CD4-positive, alpha-beta T cell (primary cell): ENCODE measurements at regions not wholly inside any gene's neighbourhood (a gene's known extent, or its start where the extent isn't known, plus 50 kb on each side); places are given as distances from the start of the nearest gene placed in this dataset.

Experiments
- ATAC-seq: fragments of 200-7000 bp; cut with Tn5 transposase; one replicate; pipeline ENCODE4 v1.10.0; 2022; ENCODE audit warnings: mild to moderate bottlenecking; ENCODE audit not compliant: poor library complexity
- CTCF ChIA-PET: fragments of 350-600 bp; sonication (Branson Sonifier 250); formaldehyde crosslinking; loops from one replicate; lab custom pipeline; 2021; ENCODE audit warnings: antibody characterized with exemption, inconsistent platforms; lab: Charles Lee
- POLR2A ChIA-PET: fragments of 350-600 bp; sonication (Branson Sonifier 250); formaldehyde crosslinking; loops from one replicate; lab custom pipeline; 2021; ENCODE audit warnings: antibody characterized with exemption, inconsistent platforms; lab: Charles Lee
- DNase-seq, 14 experiments: peaks; one replicate each; pipeline ENCODE4 v3.0.0-alpha.2; 2013 to 2020; ENCODE audit warnings: mixed read lengths in 2 of 14
- H3K27ac ChIP-seq, 2 donors: one replicate each; pipeline versions ENCODE4 v1.5.1 to v1.7.0; 2013; ENCODE audit warnings: low read length in 2 of 2, low read depth in 1 of 2, mild to moderate bottlenecking in 1 of 2
- H3K27me3 ChIP-seq, 2 experiments: 1 replicate in 1 of 2; 2 replicates in 1 of 2; pipeline versions ENCODE4 v1.6.1 to v1.7.0; 2013; ENCODE audit warnings: low read length in 2 of 2, control low read depth in 1 of 2, mild to moderate bottlenecking in 1 of 2, moderate library complexity in 1 of 2; ENCODE audit not compliant: insufficient read depth in 2 of 2, control insufficient read depth in 1 of 2
- H3K36me3 ChIP-seq: one replicate; pipeline ENCODE4 v1.6.1; 2013; ENCODE audit warnings: low read length, control low read depth; ENCODE audit not compliant: insufficient read depth
- H3K4me1 ChIP-seq: one replicate; pipeline ENCODE4 v1.6.1; 2013; ENCODE audit warnings: low read length, control low read depth; ENCODE audit not compliant: insufficient read depth
- H3K4me3 ChIP-seq: one replicate; pipeline ENCODE4 v1.5.1; 2013; ENCODE audit warnings: mild to moderate bottlenecking, low read length, moderate library complexity
- H3K9me3 ChIP-seq, 2 experiments: 1 replicate in 1 of 2; 2 replicates in 1 of 2; pipeline versions ENCODE4 v1.6.1 to v1.7.0; 2013; ENCODE audit warnings: low read length in 2 of 2, mild to moderate bottlenecking in 2 of 2, control low read depth in 1 of 2, moderate library complexity in 1 of 2; ENCODE audit not compliant: control insufficient read depth in 1 of 2, insufficient read depth in 1 of 2
- H3K27ac Mint-ChIP-seq: one replicate; pipeline ENCODE4 v1.8.0; 2020; ENCODE audit warnings: mixed read lengths
- H3K27me3 Mint-ChIP-seq: one replicate; pipeline ENCODE4 v1.8.0; 2021; ENCODE audit warnings: mixed read lengths
- H3K36me3 Mint-ChIP-seq: one replicate; pipeline ENCODE4 v1.8.0; 2021; ENCODE audit warnings: low read depth, mixed read lengths
- H3K4me1 Mint-ChIP-seq: one replicate; pipeline ENCODE4 v1.8.0; 2021; ENCODE audit warnings: low read depth, mixed read lengths
- H3K4me3 Mint-ChIP-seq: one replicate; pipeline ENCODE4 v1.8.0; 2020; ENCODE audit warnings: mild to moderate bottlenecking, mixed read lengths
- H3K9me3 Mint-ChIP-seq: one replicate; pipeline ENCODE4 v1.8.0; 2020; ENCODE audit warnings: mixed read lengths
- intact Hi-C, 2 experiments: fragments of 100-400 bp; cut with DNase I in 1 of 2; cut with micrococcal nuclease in 1 of 2; formaldehyde crosslinking; loops; one replicate each; pipeline versions ENCODE4 v1.15.1 to v1.9.0; 2023 to 2025; cut with DNase I, micrococcal nuclease
- TF ChIP-seq, protein P1 (sequence below): fragments of 200-600 bp; IDR thresholded peaks from one replicate; pipeline ENCODE4 v1.8.0; 2022; ENCODE audit warnings: antibody characterized with exemption, mild to moderate bottlenecking

DNA sequence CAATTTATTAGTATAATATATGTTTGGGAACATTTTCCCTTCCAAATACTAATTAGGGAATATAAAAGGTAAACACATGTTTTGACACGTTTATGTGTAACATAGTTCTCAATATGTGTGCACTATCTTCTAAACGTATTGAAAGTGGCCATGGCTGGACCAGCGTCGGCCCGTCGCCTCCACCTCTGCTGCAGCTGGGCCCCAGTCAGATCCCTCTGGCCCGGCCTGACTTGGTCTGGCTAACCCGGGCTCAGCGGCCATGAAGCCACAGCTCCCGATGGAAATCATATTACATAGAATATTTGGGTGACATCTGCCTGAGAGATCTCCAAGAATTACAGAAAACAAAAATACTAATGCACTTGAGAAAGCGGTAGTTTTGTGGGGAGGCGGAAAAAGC is 474.4 kb upstream of the CDH2 start:
- Mint-ChIP-seq H3K4me1 (no peaks in the 10 kb centered on the region), H3K27me3 (no peaks in the 10 kb centered on the region), H3K4me3 (no peak overlapping the region), H3K27ac (no peak overlapping the region), H3K9me3 (peaks cover 6% of the 10 kb centered on the region), H3K36me3 (no peaks in the 10 kb centered on the region)
- Histone ChIP-seq H3K4me3 (no peak overlapping the region), H3K36me3 (no peaks in the 10 kb centered on the region), H3K9me3 (peaks cover 0 to 24% of the 10 kb centered on the region in 2 experiments), H3K4me1 (no peaks in the 10 kb centered on the region), H3K27ac (no peak overlapping the region), H3K27me3 (no peaks in the 10 kb centered on the region)
- intact Hi-C loops: no loop called here
- TF ChIP-seq, protein P1, sequence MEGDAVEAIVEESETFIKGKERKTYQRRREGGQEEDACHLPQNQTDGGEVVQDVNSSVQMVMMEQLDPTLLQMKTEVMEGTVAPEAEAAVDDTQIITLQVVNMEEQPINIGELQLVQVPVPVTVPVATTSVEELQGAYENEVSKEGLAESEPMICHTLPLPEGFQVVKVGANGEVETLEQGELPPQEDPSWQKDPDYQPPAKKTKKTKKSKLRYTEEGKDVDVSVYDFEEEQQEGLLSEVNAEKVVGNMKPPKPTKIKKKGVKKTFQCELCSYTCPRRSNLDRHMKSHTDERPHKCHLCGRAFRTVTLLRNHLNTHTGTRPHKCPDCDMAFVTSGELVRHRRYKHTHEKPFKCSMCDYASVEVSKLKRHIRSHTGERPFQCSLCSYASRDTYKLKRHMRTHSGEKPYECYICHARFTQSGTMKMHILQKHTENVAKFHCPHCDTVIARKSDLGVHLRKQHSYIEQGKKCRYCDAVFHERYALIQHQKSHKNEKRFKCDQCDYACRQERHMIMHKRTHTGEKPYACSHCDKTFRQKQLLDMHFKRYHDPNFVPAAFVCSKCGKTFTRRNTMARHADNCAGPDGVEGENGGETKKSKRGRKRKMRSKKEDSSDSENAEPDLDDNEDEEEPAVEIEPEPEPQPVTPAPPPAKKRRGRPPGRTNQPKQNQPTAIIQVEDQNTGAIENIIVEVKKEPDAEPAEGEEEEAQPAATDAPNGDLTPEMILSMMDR: no peak
- ChIA-PET POLR2A (no interaction called here), CTCF (no interaction called here)
- DNase-seq (no peak), ATAC-seq (no peak)

DNA sequence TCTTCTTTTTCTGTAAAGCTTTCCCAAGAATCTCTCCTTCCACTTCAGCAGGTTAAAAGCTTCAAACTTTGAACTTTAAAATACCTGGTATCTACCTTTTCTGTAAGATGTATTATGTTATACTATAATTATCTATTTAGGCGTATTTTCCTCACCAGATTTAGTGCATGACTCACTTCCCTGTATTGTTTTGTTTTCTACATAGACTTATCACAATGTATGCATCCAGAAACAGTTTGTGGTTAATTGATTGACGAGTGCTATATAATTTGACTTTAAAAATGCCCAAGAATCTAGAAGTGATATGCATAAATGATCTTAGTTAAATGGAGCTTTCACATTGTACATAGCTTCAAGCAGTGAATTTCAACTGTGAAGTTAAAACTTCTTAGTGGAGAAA is 473.9 kb upstream of the CDH2 start:
- no peak overlapping the region for H3K27ac ChIP-seq
- CTCF ChIA-PET: no interaction called here
- TF ChIP-seq, protein P1: no peak
- H3K4me1 ChIP-seq: no peaks in the 10 kb centered on the region
- no peaks in the 10 kb centered on the region for H3K27me3 ChIP-seq
- Mint-ChIP-seq H3K36me3 (no peaks in the 10 kb centered on the region), H3K27ac (no peak overlapping the region), H3K9me3 (peaks cover 6% of the 10 kb centered on the region), H3K4me3 (no peak overlapping the region), H3K4me1 (no peaks in the 10 kb centered on the region), H3K27me3 (no peaks in the 10 kb centered on the region)
- no peak overlapping the region for H3K4me3 ChIP-seq
- no peak for ATAC-seq
- intact Hi-C loops: no loop called here
- DNase-seq: no peak
- H3K36me3 ChIP-seq: no peaks in the 10 kb centered on the region
- POLR2A ChIA-PET: no interaction called here
- H3K9me3 ChIP-seq: peaks cover 0 to 24% of the 10 kb centered on the region in 2 experiments

DNA sequence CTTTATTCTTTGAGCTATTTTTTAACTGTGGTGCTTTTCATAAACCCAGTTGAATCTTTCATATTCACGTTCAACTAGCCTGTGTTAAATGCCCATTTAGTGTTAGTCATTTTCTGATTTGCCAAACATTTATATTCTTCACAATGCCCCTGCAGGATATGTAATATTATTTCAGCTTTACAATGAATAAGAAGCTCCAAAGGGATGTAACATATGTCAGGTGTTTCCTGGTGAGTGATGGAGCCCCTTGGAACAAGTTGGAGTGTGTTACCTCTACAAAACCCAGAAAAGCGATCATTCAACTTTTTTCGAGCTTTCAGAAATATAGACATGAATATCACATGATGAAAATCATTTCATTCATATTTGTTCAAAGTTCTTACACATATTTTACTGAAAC is 471.0 kb upstream of the CDH2 start:
- intact Hi-C loops: no loop called here
- TF ChIP-seq, protein P1: no peak
- H3K9me3 ChIP-seq: peaks cover 0 to 22% of the 10 kb centered on the region in 2 experiments
- ChIA-PET POLR2A (no interaction called here), CTCF (no interaction called here)
- no peaks in the 10 kb centered on the region for H3K4me1 Mint-ChIP-seq
- H3K4me3 Mint-ChIP-seq: no peak overlapping the region
- DNase-seq: no peak
- H3K36me3 ChIP-seq: no peaks in the 10 kb centered on the region
- no peaks in the 10 kb centered on the region for H3K27me3 ChIP-seq
- H3K9me3 Mint-ChIP-seq: peaks cover 6% of the 10 kb centered on the region
- ATAC-seq: no peak
- no peaks in the 10 kb centered on the region for H3K27me3 Mint-ChIP-seq
- no peak overlapping the region for H3K27ac Mint-ChIP-seq
- H3K27ac ChIP-seq: no peak overlapping the region
- H3K4me1 ChIP-seq: no peaks in the 10 kb centered on the region
- H3K4me3 ChIP-seq: no peak overlapping the region
- no peaks in the 10 kb centered on the region for H3K36me3 Mint-ChIP-seq
